NCI-H1105 treated with DMSO at 0.1 percent for 48 hours (cell line): ENCODE measurements at regions not wholly inside any gene's neighbourhood (a gene's known extent, or its start where the extent isn't known, plus 50 kb on each side); places are given as distances from the start of the nearest gene placed in this dataset.

Experiments
- DNase-seq: peaks from one replicate; lab custom pipeline; 2025; lab: John Stamatoyannopoulos, UW

DNA sequence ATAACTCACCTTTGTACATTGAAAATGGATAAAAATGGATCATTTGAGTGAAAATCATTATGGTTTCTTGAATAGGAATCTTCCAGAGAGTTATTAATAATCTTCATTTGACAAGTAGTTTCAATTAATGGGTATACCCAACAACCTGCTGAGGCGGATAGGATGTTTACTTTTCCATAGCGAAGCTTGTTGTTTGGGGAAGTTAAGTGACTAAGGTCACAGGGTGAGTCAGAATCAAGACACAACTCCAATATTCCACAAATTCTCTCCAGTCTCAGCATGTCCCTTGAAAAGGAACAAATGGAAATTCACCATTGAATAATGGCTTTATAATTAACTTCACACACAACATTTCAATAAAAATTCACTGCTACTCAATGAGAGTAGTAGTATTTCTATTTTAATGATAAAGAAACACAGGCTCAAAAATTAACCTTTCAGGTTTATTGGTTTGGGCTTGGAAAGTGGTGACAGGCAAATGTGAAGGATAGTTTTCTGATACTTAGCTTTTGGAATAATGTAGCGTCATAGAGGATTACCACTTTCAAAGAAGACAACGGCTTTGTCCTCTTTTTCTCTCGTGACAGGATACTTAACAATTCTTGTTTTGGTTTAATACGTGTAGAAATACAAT lies 211.3 kb downstream of the GPD2 start:
- no peak for DNase-seq

DNA sequence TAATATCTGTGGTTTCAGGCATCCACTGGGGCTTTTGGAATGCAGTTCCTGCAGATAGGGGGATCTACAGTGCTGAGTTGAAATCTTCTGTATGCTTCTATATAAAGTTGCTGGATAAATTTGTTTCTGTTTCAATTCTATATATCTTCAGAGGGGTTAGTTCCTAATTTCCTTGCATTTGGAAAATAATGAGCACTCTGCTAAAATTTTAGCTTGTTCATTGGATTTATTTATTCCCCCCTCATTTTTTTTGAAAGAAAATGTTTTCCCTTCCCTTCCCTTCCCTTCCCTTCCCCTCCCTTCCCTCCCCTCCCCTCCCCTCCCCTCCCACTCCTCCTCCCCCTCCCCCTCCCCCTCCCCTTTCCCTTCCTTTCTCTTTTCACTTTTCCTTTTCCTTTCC lies 212.3 kb downstream of the GPD2 start:
- DNase-seq: no peak

DNA sequence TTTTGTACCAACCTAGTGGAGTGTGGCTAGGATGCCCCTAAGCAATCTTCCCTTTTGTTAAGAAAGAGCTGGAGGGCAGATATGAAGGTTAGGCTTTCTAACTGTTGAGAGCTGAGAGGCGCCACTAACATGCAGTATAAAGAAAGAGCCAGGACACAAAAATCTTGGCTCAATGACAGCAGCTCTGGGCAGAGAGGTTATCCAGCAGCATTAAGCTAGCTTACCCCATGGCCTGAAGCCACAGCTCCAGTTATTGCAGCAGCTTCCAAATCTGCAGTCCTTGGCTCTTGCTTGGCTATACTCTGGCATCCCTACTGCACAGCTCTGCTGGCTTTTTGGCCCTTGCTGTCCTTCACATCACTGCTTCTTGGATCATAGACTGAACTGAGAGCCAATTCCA lies 213.4 kb downstream of the GPD2 start:
- no peak for DNase-seq

DNA sequence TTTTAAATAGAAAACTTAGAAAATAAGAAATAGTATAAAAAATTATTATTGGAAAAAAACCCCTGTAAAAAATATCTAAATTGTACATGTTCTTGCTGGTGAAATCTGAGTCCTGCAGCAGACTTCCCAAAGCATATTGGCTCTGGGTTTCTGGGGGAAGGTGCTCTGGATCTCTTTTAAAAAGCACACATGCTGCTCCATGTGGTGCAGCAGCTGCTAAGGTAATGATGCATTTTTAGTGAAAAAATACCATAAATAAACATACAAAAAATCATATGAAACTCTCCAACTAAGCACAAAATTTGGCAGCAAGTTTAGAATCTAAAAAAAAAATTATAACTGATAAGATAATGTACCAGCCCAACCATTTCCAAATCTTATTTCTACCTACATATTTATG lies 216.5 kb downstream of the GPD2 start:
- DNase-seq: no peak

DNA sequence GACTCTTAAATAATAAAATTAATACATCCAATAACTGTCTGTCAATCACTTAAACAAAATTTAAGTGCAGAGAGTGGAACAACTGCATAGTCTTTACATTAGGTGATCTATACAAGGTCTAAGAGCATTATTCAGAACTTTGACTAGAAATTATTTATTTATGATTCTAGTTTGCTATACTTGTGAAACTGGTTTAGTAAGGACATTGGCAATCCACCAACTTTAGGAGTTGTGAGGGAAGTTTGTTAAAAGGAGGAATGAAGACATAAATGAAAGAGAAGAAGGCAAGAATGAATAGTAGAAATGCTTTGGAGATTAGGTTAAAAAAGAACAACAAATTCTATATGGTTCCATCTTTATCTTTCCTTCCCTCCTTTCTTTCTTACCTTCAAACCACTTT lies 217.5 kb downstream of the GPD2 start:
- no peak for DNase-seq

DNA sequence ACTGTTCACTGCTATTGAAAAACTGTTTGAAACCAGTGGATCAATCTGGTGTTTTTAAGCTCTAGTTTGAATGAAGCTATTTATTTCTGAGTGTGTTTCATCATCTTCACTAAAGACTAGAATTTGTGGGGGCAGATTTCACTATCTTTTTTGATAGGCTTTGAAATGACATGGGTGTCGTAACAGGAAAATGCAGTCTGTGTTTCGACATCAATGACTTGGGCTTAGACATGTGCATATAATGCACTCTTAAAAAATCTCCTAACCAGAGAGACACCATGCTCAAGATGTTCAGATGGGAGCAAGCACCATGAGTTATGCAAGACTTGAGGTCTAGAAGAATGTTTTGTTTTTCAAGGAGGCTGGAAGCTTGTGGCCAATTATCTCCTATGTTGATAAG lies 221.6 kb downstream of the GPD2 start:
- DNase-seq: no peak

DNA sequence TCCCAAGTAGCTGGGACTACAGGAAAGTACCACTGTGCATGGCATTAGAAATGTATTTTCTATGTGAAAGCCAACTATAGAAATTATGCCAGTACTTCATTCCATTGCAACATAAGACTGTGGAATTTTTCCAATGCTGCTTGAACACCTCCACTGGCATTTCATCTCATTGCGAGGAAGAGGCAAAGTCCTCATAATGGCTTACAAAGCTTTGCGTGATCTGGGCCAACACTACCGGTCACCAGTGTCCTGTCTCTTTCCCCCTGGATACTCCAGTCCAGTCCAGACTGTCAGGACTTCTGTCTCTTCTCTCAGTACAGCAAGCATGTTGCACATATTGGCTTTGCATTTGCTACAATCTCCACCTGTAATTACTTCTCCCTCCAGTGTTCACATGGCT lies 223.5 kb downstream of the GPD2 start:
- no peak for DNase-seq

DNA sequence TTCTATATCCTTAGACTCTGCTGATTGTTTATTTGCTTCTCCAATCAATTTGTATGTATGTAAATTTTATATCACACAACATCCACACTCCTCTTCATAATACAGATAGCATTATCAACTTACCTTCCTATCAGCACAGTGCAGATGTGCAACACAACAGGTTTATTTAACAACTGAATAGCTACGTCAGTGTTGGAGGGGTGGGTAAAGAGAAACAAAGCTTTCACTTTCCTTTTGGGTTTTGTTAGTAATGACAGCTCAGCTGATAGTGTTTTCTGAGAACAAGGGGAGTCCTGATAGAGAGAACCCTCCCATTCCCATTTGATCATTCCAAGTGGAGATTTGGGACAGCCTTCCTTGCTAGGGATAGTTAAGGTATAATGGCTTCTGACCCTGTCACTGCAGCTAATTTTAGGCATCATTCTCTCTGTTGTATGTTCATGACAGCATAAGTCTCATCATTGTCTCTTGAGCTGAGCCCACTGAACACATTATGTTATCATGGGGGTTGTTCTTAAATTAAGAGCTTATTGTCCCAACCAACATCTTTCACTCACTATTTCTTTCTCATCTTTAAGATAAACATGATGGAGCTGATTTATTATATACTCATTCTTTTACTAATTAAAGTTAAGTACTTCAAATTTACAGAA lies 227.7 kb downstream of the GPD2 start:
- DNase-seq: no peak

DNA sequence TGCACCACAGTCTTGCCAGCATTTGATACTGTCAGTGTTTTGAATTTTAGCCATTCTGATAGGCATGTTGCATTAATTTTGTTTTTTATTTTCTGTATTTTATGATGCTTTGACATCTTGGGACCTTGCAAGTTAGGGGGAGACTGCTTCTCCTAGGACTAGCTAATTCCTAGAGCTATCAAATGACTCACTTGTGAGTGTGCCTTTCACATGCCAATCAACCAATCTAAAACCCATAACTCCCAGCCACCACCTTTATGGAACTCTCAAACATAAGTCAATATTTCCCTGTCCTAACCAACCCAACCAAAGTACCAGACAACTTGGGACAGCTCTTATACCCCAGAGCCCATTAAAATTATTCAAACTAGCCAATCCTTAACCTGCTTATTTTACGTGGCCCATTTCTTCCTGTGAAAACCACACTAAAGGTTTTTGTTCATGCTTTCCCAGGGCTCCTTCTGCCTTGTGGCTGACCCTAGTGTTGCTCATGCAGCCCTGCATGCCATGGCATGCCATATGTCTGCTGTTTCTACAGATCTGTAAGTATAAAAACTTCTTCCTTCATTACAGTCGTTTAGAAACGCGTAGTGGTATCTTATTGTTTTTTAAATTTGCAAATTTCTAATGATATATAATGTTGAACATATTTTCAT lies 230.1 kb downstream of the GPD2 start:
- DNase-seq: no peak

DNA sequence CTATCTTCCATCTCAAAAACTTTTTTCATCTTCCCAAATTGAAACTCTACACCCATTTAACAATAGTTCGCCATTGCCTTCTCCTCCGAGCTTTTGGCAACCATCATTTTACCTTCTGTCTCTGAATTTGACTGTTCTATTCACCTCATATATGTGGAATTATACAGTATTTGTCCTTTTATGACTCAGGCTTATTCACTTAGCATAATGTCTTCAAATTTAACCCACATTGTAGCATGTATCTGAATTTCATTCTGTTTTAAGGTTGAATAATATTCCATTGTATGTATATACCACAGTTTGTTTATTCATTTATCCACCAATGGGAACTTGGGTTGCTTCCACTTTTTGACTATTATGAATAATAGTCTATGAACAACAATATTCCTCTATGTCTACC lies 233.9 kb downstream of the GPD2 start:
- DNase-seq: no peak

DNA sequence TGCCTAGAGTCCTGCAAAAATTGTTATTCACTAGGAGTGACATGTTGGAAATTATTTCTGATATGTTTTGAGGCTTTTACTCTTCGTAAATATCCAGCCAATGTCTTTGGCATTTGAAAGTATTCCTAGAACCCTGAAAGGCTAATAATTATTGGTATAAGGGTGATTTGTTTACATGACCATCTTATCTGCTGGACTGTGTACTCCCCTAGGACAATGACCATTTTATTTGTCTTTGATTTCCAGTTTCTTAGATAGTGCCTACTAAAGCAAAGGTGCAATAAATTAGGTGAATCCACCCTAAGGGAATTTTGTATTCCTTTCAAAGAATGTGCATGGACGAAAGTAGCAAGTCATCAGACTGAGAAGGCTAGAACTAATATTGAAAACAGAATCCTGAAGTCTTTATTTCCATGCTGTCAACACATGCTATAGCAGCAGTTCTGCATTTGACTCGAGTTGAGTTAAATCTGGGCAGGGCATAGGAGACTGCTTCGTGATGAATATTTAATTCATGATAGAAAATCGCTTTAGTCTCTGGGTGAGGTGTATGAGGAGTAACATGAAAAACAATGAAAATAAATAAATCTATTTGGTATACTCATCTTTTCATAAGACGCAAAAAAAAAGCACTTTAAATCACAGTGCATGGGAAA lies 235.7 kb downstream of the GPD2 start:
- DNase-seq: no peak

DNA sequence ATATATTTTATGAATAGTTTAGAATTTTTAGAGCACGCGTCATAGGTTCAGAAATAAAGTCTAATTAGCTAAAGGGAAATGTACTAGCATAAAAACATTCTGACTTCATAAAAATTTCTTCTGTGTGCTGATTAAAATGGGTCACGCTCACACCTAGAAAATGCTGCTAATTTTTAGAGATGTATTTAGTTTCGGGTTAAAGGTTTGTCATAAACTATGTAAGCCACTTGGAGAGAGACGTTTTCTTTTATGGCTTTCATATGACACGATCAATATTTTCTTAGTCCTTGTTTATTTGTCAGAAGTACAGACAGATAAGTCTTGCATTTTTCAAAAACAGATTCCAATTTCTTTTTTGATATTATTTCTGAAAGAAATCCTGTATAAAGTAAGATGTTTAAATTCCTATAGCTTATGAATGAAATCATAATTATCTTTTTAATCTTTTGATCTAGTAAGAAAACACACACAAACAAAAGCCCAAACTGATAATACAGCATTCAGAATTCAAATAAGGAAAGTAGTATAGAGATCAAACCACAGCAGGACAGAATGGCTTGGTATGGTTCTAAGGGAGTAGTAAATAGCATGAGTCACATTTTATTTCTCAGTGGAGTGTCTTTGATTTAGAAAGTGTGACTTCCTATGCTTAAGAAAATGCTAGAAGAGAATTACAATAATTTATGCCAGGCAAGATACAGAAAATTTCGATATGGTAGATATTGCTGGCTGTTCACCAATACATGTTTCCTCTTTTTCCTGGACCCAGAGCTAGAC lies 236.6 kb downstream of the GPD2 start:
- no peak for DNase-seq

DNA sequence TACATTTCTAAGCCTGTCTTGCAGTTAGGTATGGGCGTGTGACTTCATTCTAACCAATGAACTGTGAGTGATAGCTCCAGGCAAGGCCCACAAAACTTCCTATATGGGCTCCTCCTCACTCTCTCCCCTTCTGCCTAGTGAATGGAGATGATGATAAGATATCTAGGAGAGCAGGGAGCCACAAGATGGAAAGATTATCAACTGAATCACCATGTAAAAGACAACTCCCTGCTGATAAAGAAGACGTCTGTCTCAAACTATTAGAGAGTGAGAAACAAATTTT lies 237.1 kb downstream of the GPD2 start:
- DNase-seq: no peak

DNA sequence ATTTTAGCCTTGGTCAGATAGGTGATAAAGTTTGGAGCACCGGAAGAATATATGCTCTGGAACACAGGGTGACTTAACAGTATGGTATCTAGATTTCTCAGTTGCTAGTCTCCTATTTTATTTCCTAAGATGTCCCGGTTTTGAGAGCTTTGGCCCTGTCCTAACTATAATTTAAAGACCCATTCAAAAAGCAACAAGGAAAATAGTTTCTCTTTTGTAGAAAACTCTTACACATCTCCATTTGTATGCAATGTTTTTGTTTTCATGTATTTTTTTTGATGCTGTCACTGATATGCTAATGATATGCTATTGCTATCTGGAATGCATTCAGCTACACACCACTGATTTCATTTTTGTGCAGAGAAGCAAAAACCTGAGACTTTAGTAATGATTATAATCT lies 237.8 kb downstream of the GPD2 start:
- no peak for DNase-seq

DNA sequence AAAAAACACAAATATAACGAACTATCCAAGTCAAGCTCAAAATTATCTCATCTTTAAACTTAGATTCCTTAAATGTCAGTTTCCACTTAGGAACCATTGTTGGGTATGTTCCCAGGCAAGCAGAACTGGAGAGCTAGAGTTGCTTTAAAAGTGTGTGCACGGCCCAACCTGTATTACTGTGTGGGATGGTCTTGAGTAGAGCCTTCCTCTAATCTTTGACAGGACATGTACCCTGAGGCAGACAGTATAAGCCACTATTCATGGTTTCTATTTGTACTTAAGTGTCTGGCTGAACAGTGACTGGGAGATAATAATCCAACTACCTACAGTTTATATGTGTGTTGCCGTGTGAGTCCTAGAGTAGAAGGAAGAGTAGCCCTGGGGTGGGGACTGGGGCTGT lies 239.7 kb downstream of the GPD2 start:
- no peak for DNase-seq

DNA sequence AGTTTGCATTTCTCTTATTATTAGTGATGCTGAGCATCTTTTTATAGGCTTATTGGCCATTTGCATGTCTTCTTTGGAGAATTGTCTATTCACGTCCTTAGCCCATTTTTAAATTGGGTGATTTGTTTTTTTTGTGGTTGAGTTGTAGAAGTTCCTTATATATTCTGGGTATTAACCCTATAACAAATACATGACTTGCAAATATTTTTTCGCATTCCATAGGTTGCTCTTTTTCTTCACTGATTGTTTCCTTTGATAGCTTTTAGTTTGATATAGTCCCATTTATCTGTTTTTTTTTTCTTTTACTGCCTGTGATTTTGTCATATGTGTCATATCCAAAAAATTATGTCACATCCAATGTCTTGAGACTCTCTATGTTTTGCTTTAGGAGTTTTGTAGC lies 243.6 kb downstream of the GPD2 start:
- no peak for DNase-seq

DNA sequence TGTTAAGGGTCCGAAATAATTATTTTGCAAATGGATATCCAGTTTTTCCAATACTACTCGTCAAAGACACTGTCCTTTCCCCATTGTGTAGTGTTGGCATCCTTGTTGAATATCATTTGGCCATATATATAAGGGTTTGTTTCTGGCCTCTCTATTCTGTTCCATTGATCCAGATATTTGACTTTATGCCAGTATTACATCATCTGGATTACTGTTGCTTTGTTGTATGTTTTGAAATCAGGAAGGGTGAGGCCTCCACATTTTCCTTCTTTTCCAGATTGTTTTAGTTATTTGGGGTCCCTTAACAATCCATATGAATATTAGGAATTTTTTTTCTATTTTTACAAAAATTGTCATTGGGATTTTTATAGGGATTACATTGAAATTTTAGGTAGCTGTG lies 244.1 kb downstream of the GPD2 start:
- DNase-seq: no peak

DNA sequence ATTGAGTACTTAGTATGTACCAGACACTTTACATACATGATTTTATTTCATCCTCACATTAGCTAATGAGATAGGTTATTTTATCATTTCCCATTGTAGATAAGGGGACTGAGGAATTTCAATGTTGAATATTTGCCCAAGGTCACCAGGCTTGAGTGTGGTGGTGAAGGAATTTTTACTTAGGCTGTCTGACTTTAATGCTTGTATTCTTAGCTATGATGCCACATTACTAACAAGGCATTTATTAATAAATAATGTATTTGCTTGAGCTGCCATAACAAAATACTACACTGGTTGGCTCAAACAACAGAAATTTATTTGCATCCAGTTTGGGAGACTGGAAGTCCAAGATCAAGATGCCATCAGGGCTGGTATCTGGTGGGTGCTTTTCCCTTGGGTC lies 250.9 kb downstream of the GPD2 start:
- no peak for DNase-seq

DNA sequence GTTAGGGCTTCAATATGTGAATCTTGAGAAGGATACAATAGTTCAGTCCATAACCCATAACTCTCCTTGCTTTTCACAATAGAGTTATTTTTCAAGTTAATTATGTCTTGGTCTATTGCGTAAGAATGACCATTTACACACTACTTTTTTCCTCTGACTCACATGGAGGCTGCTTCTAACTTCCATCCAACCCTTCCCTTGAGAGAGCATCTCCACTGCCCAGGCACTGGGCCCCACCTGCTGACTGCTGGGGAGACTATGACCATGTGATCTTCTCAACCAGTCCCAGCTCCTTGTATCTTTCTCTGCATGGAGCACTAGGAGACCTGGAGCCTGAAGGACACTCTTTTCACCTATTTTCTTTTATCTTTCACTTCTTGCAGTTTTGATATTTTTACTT lies 251.5 kb downstream of the GPD2 start:
- no peak for DNase-seq

DNA sequence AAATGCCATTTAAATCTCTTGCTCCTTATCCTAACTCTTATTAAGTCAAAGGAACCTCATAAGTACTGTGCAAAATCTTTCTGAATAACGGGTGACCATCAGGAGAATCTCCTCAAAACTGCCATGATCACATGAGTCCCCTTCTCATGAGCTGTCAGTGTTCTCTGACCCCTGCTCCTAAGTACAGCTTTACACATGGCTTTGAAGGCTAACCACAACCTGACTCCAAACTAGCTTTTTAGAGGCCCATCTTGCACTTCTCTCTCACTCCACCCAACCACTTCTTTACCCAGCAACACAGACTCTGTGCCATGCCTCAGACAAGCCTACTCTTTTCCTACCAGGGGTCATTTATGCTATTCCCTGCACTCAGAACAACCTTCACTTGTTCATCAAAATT lies 253.8 kb downstream of the GPD2 start:
- DNase-seq: no peak

DNA sequence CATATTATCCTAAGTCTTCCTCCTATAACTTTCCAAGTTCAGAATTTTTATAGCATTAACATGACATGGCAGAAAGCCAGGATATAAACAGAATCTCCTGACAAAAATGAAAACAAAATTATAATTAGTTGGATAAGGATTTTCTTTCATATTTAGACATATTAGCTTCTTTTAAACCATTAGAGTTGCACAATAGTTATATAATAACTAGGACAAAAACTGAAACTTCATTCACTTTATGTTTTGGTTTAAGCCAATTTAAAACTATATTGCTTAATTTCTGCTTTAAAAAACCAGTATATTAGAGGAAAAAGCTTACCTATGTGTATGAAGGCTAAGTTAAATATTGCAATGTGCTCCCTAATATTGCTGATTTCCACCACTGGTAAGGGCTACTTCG lies 254.8 kb downstream of the GPD2 start:
- DNase-seq: no peak

DNA sequence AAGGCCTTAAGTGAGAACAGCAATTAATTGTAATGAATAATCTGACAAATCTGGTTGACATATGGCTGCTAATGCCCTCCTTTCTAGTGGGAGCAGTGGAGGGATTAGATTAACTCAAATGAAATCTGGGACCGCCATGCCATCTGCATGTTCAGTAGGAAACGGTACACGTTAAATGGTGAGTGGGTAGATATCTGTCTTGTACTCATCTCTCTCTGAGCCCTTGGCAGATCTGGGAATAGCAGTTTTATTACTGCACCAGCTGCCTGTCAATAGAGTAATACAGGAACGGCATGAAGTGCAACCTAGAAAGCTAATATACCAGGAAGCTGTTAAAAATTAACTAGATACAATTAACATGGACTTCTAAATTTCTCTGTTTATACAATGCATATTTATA lies 258.8 kb downstream of the GPD2 start:
- DNase-seq: no peak

DNA sequence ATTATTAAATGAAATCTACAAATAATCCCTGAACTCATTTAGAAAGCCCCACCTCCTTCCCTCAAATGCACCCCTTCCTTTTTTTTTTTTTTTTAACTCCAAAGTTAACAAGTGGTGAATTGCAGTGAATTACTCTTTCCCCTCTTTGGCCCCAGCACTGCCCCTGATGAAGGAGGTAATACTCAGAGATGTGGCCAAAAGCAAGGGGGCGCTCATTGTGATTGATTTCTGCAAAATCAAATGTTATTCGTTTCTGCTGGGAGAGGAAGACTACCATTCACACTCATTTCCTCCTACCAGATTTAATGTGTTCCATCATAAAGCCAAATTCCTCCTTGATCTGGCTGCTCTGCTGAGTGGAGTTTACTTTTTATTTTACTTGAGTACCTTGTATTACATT lies 259.4 kb downstream of the GPD2 start:
- DNase-seq: no peak
